Stromal cell of bone marrow (primary cell): ENCODE measurements at regions not wholly inside any gene's neighbourhood (a gene's known extent, or its start where the extent isn't known, plus 50 kb on each side); places are given as distances from the start of the nearest gene placed in this dataset.

Experiments
- DNase-seq: peaks from one replicate; pipeline ENCODE4 v3.0.0-alpha.2; 2012; ENCODE audit warnings: low read depth

- no peak for DNase-seq
These were observed 331.8 kb downstream of the AASDHPPT start for GRCh38 chr11:106409222-106409621.

GRCh38 chr11:106409671-106410070 lies 332.2 kb downstream of the AASDHPPT start:
- DNase-seq = no peak

- no peak for DNase-seq
These were observed 333.4 kb downstream of the AASDHPPT start for GRCh38 chr11:106410902-106411301.

- DNase-seq = no peak
These were observed 335.8 kb downstream of the AASDHPPT start for GRCh38 chr11:106413222-106413621.

- no peak for DNase-seq
These were observed 338.0 kb downstream of the AASDHPPT start for GRCh38 chr11:106415510-106415909.

GRCh38 chr11:106418791-106419190 lies 341.3 kb downstream of the AASDHPPT start:
- no peak for DNase-seq

GRCh38 chr11:106420048-106420665 lies 342.7 kb downstream of the AASDHPPT start:
- no peak for DNase-seq

GRCh38 chr11:106420686-106421085 lies 343.2 kb downstream of the AASDHPPT start:
- no peak for DNase-seq

- DNase-seq = no peak
These were observed 344.3 kb downstream of the AASDHPPT start for GRCh38 chr11:106421676-106422292.

- DNase-seq = no peak
These were observed 345.1 kb downstream of the AASDHPPT start for GRCh38 chr11:106422583-106422982.

GRCh38 chr11:106424111-106424510 lies 346.6 kb downstream of the AASDHPPT start:
- peak; percentile 64 for DNase-seq

- no peak for DNase-seq
These were observed 348.4 kb downstream of the AASDHPPT start for GRCh38 chr11:106425819-106426218.

GRCh38 chr11:106426696-106427095 lies 349.2 kb downstream of the AASDHPPT start:
- DNase-seq = no peak

- DNase-seq = no peak
These were observed 350.3 kb downstream of the AASDHPPT start for GRCh38 chr11:106427736-106428135.

- DNase-seq = no peak
These were observed 364.6 kb downstream of the AASDHPPT start for GRCh38 chr11:106442032-106442431.

GRCh38 chr11:106446302-106446701 lies 368.8 kb downstream of the AASDHPPT start:
- no peak for DNase-seq

GRCh38 chr11:106446955-106447354 lies 369.5 kb downstream of the AASDHPPT start:
- DNase-seq = no peak

- no peak for DNase-seq
These were observed 370.2 kb downstream of the AASDHPPT start for GRCh38 chr11:106447631-106448191.

- no peak for DNase-seq
These were observed 372.3 kb downstream of the AASDHPPT start for GRCh38 chr11:106449763-106450162.

- DNase-seq = no peak
These were observed 373.9 kb downstream of the AASDHPPT start for GRCh38 chr11:106451228-106451922.

GRCh38 chr11:106456647-106457046 lies 379.2 kb downstream of the AASDHPPT start:
- no peak for DNase-seq

- DNase-seq = peak; percentile 47
These were observed 380.3 kb downstream of the AASDHPPT start for GRCh38 chr11:106457727-106458126.

GRCh38 chr11:106459135-106459534 lies 381.7 kb downstream of the AASDHPPT start:
- no peak for DNase-seq
